HG03064 (cell line): ENCODE measurements at regions not wholly inside any gene's neighbourhood (a gene's known extent, or its start where the extent isn't known, plus 50 kb on each side); places are given as distances from the start of the nearest gene placed in this dataset.

Experiments
- ATAC-seq: cut with Tn5 transposase; IDR thresholded peaks from one replicate; pipeline ENCODE4 v1.9.1; 2021; ENCODE audit warnings: low read depth; ENCODE audit not compliant: unreplicated experiment

GRCh38 chrX:39310891-39311290 is 509.6 kb downstream of the MID1IP1 start:
- ATAC-seq, result no peak

GRCh38 chrX:39311646-39312045 is 510.4 kb downstream of the MID1IP1 start:
- no peak for ATAC-seq

GRCh38 chrX:39313146-39313545 is 511.9 kb downstream of the MID1IP1 start:
- ATAC-seq, result no peak

- no peak for ATAC-seq
Observed at GRCh38 chrX:39318506-39319343, 517.5 kb downstream of the MID1IP1 start.

GRCh38 chrX:39320165-39320564 is 518.9 kb downstream of the MID1IP1 start:
- ATAC-seq, result no peak

- no peak for ATAC-seq
Observed at GRCh38 chrX:39322496-39322895, 521.2 kb downstream of the MID1IP1 start.

GRCh38 chrX:39324233-39324930 is 523.1 kb downstream of the MID1IP1 start:
- ATAC-seq, result no peak

- ATAC-seq, result no peak
Observed at GRCh38 chrX:39327255-39327654, 526.0 kb downstream of the MID1IP1 start.

GRCh38 chrX:39327705-39328104 is 526.4 kb downstream of the MID1IP1 start:
- no peak for ATAC-seq

GRCh38 chrX:39328661-39329060 is 527.4 kb downstream of the MID1IP1 start:
- ATAC-seq, result no peak

GRCh38 chrX:39331082-39331704 is 529.9 kb downstream of the MID1IP1 start:
- ATAC-seq, result no peak

GRCh38 chrX:39333451-39333850 is 532.2 kb downstream of the MID1IP1 start:
- no peak for ATAC-seq

- no peak for ATAC-seq
Observed at GRCh38 chrX:39335513-39336235, 534.4 kb downstream of the MID1IP1 start.

GRCh38 chrX:39336671-39337311 is 535.5 kb downstream of the MID1IP1 start:
- ATAC-seq, result peak; percentile 90

GRCh38 chrX:39337451-39337850 is 536.2 kb downstream of the MID1IP1 start:
- ATAC-seq, result no peak

- ATAC-seq, result no peak
Observed at GRCh38 chrX:39338583-39338982, 537.3 kb downstream of the MID1IP1 start.

- ATAC-seq, result no peak
Observed at GRCh38 chrX:39356119-39356807, 555.0 kb downstream of the MID1IP1 start.

- no peak for ATAC-seq
Observed at GRCh38 chrX:39360101-39360500, 558.8 kb downstream of the MID1IP1 start.

GRCh38 chrX:39361736-39362135 is 560.5 kb downstream of the MID1IP1 start:
- no peak for ATAC-seq

GRCh38 chrX:39367416-39367815 is 566.2 kb downstream of the MID1IP1 start:
- no peak for ATAC-seq
